ENCODE measurements at regions not wholly inside any gene's neighbourhood (a gene's known extent, or its start where the extent isn't known, plus 50 kb on each side); places are given as distances from the start of the nearest gene placed in this dataset.

DNA sequence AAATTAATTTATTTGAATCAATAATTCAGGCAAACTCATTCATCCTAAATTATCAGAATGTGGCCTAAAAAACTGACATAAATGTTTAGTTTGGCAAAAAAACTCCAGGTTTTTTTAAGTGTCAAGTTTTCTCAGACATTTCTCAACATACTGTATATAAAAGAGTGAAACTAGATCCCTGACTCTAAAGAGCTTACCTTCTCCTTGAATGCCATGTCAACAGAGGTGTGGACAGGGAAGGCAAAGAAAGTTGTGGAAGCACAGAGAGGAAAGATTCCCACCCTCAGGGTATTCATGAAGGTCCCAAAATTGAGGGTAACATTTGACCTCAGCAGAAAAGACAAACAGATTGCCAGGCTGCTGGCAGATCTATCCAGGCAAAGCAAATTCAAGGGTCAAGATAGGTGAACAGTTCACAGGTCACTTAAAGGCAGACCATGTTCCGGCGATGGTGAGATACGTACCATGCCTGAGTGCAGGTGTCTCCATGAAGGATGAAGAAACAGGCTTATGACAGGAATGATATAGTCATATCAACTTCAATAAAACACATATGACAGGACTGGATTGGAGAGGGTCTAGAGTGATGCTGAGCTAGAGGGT is 1638.3 kb upstream of the ZEB2 start:
- no peak for DNase-seq

DNA sequence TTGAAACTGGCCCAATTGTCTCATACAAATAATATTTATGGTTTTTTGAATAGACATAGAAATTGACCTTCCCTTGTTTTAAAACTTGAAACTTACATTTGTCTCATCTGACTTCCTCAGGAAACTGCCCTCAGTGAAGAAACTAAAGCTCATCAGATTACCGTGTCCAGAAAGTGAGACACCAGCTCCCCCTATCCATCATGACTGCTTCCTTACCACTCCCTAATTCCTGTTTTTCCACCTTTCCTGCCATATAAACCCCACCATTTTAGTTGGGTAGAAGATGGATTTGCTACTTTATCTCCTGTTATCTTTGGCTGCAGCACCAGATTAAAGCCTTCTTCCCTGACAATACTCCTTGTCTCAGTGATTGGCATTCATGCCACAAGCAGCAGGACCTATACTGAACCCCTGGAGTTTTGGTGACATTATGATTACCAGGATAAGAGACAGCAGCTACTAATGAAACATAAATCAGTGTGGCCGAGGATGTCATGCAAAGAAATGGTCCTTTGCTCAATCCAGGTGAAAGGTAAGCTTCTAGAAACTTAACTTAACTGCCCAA is 1627.6 kb upstream of the ZEB2 start:
- no peak for DNase-seq

DNA sequence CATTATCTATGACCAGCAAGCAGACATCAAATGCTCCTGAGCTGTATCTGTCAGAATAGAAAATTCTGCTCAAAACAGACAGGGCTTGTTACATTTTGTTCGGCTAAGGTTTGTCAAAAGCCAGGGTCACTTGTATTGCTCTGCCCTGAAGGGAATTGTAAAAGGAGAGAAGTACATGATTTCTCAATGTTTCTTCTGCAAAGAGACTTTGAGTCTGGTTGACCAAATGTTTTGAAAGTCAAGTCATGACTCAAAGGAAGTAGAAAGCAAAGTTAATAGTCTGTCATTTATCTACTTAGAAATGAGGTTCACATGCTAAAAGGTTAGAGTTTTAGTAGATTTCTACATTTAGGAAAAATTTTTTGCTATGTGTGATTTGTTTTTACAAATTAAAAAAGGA is 1624.1 kb upstream of the ZEB2 start:
- DNase-seq, result no peak

DNA sequence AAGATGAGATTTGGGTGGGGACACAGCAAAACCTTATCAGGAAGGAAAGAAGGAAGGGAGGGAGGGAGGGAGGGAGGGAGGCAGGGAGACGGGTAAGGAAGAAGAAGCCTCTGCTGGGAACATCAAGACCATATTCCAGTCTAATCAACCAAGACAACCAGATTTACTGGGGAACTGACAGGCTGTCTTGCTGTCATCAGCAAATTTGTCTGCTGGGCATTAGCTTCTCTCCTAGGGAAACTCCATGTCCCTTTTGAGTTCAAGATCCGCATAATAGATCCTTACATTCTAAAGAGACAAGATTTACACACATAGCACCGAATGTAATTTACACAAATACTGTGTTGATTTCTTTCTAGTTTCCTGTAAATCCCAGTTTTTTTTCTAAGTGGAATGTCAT is 1618.9 kb upstream of the ZEB2 start:
- DNase-seq, result no peak

DNA sequence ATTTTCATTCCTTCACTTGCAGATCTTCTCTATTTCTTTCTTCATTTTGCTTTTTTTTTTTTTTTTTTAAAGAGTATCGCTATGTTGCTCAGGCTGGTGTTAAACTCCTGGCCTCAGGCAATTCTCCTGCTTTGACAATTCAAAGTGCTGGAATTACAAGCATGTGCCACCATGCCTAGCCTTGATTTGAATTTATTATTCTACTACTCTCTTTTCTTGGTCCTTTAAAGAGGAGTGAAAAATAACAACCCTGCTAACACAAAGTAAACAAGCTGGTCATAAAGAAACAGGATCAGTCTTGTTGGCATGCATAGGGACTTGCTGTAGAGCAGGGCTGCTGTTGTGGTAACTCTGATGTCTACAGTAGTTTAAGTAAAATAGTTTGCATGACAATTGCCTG is 1615.3 kb upstream of the ZEB2 start:
- no peak for DNase-seq

DNA sequence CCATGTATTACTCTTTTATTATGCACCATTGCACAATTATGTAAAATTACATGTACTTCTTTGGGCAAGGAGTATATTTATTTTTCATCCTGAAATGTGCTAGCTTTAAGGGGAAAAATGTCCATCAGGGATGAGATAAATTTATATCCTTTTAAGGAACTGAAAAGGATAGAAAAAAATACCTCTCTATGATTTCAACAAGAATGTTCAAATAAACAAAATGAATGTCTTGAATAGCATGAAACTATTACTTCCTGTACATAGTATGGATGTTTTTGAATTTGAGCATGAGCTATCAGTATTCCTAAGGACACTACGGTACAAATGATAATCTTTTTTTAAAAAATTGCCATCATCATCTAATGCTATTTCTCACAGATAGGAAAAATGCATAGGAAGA is 1611.9 kb upstream of the ZEB2 start:
- DNase-seq, result no peak

DNA sequence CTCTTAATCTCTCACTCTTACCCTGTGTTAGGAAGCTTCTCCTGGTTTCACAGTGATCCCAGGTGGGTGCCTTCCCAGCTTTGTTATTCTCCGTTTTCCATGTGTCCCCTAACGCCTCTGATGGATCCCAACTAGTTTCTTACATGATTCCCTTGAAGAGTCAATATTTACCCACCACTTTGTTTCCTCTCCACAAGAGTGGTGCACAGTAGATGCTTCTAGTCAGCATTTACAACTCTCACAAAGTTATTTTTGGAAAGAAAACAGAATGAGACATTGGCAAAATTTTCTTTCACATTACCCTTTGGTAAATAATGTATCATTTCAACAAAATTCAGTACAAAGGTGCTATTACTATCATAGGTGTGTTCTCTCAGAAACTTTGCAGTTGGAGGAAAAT is 1611.1 kb upstream of the ZEB2 start:
- no peak for DNase-seq

DNA sequence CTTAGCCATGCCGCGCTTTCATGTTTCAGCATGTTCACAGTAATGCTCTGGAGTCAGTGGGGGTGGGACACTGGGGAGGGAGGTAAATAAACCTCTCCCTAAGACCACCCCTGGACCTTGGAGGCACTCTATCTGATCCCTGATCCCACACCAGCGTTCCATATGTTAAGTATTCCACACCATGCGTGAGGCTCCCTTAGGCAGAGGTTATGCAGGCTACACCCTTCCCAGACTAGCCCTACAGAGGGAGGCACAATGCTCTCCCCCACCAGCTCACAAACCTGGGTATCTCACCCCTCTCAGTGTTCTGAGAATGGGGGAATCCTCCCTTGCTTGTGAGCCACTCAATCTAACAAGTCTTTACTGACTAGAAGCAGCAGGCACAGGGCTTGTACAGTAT is 1610.4 kb upstream of the ZEB2 start:
- no peak for DNase-seq

DNA sequence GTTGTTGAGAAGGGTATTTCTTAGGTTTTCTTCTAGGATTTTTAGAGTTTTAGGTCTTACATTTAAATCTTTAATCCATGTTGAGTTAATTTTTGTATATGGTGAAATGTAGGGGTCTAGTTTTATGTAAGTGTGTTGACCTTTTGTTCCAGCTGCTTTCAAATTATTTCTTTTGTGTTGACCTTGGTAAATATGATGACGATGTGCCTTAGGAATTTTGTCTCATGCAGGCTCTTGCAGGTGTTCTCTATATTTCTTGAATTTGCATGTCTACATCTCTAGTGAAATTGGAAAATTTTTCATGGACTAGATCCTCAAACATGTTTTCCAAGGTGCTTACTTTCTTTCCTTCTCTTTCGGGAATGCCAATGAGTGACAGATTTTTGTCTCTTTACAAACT is 1609.3 kb upstream of the ZEB2 start:
- no peak for DNase-seq

DNA sequence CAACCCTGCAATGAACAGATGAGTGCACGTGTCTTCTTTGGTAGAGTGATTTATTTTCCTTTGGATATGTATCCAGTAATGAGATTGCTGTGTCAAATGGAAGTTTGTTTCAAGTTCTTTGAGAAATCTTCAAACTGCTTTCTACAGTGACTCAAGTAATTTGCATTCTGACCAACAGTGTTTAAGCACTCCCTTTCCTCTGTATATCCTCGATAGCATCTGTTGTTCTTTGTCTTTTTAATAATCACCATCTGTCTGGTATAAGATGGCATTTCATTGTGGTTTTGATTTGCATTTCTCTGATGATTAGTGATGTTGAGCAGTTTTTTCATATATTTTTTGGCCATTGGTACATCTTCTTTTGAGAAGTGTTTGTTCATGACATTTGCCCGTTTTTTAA is 1608.3 kb upstream of the ZEB2 start:
- no peak for DNase-seq

DNA sequence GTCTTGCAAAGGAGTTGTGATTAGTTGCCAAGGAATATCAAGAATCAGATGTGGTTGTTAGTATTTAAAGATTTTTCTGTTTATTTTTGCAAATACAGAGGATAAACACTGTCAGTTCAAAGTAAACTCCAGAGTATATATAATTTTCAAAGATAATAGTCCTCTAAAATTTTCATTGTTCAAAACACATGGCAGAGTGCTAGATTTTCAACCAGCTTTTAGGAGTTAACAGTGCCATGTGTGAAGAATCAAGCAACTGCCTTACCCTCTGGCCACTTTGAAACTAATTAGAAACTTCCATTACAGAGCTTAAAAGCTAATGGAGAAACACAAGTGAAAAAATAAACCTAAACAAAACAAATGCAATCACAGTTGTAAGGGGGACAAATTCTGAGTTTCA is 1605.6 kb upstream of the ZEB2 start:
- no peak for DNase-seq

DNA sequence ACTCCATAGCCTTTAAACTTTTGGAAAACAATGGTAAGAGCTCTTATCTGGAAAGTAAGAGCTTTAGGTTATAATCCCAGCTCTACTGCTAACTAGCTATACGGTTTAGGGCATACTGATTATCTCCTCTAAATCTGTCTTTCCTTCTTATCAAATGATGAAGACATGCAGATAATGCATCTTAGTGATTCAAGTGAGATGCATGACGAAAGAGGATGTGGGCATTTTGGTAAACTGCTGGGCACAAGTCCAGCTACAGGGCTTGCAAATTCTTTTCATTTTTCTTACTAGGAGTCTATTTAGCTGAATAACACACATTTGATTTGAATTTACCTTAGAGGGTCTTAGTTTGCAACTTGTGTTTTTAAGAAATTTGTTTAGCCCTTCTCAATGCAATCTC is 1604.8 kb upstream of the ZEB2 start:
- no peak for DNase-seq

DNA sequence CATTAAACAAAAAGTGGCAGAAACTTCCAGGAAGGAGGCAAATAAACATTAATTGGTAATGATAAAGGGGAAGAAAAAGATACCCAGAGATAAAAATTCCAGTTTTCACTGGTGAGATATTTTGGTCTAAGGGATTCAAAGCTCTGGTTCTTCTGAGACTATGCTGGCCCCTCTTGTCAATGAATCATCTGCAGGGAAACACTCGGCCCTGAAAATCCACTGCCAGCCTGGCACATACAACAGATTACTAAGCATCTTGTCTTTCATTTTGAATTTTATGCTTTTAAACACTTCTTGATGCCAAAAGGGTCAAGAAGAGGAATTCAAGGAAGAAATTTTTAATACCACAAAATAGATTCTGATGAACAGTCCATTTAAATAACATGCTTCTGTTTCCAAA is 1603.8 kb upstream of the ZEB2 start:
- DNase-seq, result no peak

DNA sequence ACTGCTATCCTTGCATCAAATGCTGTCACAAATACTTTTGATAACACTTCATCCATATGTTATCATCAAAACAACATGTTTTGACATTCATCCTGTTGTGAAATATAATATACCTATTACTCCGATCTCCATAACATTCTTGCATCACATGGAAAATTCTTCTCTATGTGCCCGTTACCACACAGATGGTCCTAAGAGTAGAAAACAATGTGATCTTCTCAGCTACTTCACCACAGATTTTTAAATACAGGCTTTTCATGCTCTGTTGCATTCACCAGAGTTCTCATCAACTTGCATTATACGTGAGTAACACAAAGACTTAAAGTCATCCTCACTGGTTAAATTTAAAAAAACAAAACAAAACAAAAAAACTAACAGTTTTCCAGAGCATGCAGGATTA is 1603.3 kb upstream of the ZEB2 start:
- DNase-seq, result no peak

DNA sequence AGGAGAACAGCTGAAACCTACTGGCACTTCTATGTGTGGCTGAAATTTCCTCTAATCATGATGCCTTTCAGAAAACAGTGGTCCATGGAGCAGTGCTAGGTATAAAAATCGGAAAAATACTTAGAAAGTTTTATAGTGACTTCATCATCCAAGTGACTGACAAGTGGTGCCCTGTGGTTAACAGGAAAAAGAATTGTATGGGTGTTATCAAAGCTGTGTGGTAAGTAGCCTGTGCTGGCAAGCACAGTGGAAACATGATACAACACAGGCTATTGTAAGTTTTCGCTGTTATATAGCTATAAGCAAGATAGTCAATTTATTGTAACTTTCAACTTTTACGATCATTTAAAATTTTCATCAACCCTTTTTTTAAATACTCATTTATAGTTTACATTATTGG is 1599.7 kb upstream of the ZEB2 start:
- DNase-seq, result no peak

DNA sequence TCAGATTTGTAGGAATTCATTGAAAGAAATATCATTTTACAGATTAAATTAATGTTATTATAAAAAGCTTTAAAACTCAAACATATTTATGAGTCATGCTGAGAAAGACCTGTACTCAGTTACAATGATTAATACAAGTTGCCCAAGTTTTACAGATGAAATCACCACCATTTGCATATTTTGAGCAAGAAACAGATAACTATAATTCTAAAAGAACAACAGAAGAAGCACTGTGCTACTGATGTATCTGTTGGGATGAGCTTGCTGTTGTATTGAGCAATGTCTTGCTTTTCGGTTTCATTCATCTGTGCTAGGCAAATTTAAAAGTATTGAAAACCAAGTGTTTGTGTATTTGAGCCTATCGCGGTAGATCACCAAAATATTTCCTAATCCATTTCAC is 1589.1 kb upstream of the ZEB2 start:
- DNase-seq, result no peak

DNA sequence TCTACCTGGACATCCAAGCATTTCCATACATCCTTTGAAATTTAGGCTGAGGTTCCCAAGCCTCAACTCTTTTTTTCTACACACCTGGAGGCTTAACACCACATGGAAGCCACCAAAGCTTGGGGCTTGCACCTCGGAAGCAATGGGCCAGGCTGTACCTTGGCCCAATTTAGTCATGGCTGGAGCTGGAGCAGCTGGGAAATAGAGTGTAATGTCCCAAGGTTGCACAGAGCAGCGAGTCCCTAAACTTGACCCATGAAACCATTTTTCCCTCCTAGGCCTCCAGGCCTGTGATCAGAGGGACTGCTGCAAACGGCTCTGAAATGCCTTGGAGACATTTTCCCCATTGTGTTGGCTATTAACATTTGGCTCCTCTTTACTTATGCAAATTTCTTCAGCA is 1574.3 kb upstream of the ZEB2 start:
- DNase-seq, result no peak

DNA sequence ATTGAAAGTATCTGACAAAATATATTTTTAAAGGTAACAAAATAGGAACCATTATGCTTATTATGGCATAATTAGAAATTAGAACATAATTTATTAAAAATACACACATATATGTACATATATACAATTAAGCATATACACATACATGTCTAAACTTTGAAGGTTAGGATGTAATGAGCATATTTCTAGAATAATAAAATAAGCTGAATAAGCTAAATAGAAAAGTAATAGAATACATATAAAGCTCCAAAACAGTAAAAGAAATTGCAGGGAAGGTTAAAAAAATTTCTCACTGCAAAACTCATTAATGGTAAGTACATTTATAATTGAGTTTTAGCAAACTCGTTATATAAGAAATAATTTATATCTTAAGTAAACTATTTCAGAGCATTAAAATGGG is 1561.5 kb upstream of the ZEB2 start:
- DNase-seq, result no peak

DNA sequence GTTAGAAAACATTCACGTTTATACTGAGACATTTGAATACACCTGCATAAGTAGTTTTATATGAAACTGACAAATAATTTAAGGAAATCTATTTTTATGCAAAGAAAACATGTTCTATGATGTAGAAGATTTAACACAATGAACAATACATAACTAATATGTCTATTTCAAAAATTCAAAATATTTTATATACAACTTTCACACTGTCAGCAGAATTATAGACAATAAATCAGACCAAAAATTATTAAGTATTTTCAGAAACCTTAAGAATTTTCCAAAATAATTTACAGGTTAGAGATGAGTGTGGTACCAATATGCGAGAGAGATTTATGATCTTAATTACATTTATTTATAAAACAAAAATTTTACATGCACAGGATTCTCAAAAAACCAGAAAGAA is 1561.0 kb upstream of the ZEB2 start:
- DNase-seq, result no peak

DNA sequence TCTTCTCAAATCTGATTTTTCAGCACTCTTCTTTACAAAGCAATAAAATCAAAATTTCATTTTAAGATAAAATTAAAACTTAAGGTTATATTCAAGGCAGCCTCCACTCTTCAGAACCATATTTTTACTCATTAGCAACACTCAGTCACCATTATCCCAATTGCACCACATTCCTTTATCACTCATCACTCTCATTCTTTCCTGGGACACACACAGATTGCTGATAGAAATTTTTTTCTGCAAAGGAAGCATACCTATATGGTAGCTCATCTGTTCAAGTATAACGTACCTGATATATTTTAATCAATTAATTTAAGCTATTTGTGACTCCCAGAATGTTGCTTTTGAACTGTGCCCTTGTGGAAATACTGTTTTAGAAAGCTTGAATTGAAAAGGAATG is 1559.3 kb upstream of the ZEB2 start:
- no peak for DNase-seq

DNA sequence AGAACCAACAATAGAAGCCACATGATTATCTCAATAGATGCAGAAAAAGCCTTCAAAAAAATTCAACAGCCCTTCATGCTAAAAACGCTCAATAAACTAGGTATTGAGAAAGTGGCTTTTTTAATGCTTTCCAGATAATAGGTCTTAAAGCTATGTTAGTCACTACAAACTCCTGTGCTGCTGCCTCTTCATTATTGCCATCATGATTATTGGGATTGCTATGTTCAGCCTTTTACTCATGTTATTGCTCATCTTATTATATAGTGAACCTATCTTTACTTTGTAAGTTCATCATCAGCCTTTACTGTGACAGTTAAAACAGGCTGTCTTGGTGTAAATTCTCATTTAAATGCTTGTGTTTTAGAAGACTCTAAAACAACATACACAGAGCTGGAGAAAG is 1557.2 kb upstream of the ZEB2 start:
- no peak for DNase-seq

DNA sequence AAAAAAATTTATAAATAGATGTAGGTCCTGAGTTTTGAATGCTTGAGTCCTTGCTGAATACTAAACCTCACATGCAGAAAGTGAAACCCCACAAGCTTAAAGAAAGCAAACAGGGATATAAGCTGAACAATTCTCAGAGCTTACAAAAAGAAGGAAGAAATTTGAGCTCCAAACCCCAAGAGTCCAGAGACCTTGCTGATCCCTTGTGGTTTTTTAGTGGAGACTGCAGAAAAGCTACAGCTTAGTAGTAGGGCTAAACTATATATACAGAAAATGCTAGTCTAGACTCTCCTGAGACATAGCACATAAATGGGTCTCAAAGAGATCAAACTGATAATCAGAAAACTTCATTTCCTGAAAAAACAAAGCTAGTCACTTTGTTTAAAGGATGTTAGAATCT is 1548.1 kb upstream of the ZEB2 start:
- no peak for DNase-seq

DNA sequence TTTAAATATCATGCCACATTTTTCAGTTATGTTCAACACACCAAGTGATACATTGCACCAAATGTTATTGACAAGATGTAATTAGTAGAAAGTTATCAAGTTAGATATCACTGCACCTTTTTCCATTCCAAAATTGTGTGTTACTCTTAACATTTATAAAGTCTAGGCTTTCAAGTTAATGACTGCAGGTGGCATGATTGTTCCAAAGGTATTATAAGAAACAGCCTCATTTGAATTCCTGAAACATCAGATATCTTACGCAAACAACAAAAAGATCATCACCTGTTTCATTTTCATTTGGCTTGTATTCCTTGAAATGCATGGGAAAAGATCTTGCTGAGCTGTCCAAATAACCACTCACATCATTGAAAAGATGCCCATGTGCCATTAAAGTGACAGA is 1528.2 kb upstream of the ZEB2 start:
- no peak for DNase-seq

DNA sequence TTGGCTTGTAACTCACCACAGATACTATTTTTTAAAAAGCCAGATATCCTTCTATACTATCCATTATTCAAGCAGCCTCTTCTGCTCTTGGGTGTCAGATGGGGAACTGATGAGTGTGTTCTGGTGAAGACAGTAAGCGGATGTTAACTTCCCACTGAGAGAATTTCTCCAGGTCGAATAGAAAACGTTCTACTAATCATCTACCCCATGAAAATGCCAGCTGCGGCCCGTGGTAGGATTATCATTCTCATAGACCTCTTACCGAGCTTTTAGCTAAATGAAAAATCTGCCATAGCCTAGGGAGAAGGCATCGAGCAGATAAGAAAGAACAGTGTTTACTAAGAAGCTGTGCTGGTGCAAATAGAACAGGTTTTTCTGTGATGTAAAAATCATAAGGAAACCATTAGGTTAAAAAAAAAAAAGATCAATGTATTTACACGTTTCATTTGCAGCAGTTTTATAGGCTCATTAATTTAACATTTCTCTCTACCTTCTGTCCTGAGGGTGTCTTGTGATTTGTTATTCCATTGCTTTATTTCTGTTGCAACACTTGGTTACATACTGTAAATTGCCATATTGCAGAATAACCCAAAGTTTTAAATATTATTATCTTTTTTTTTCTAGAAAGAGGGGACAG is 1521.5 kb upstream of the ZEB2 start:
- no peak for DNase-seq

DNA sequence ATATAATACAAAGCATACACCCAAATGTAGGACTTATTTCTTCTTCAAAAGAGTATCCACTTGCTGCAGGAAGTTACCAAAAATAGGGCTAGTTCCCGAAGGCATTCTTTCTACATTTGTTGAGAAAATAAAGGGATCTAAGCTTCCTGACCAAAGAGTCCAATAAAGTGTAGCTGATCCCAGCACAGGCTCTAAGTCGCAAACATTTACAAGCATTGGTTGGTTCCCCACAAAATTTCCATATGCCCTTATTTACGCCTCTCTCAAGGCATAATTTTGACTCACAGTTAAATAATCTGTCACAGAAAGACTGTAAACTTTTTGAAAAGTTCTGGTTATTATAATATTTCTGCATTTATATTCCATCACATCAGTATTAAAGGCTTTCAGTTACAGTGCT is 1520.1 kb upstream of the ZEB2 start:
- no peak for DNase-seq
